ENCODE measurements at regions not wholly inside any gene's neighbourhood (a gene's known extent, or its start where the extent isn't known, plus 50 kb on each side); places are given as distances from the start of the nearest gene placed in this dataset.

GRCh38 chr2:226584518-226585055, 215.0 kb downstream of the IRS1 start (continued):
- TF ChIP-seq ARNTL (CRISPR knock-in tag; IDR thresholded peaks at IDR 0.05), result no peak
- TF ChIP-seq MAFK (conservative IDR thresholded peaks at IDR 0.05 in 1 of 2, IDR thresholded peaks at IDR 0.05 in 1 of 2; ENCODE audit: low read length in 2 of 2), result 0 out of 4 replicates have a peak, but pooled peaks have one; percentile 4 to 35
- TF ChIP-seq ZNF746 (CRISPR knock-in tag; IDR thresholded peaks at IDR 0.05), result no peak
- TF ChIP-seq PAWR (CRISPR knock-in tag; IDR thresholded peaks at IDR 0.05; ENCODE audit: borderline replicate concordance), result no peak
- no peak for TF ChIP-seq MAFG (CRISPR knock-in tag; IDR thresholded peaks at IDR 0.05)
- TF ChIP-seq ZBTB26 (CRISPR knock-in tag; IDR thresholded peaks at IDR 0.05; ENCODE audit: borderline replicate concordance), result no peak
- TF ChIP-seq MTF2 (CRISPR knock-in tag; IDR thresholded peaks at IDR 0.05; ENCODE audit: borderline replicate concordance), result no peak
- no peak for TF ChIP-seq PRDM15 (CRISPR knock-in tag; IDR thresholded peaks at IDR 0.05)
- TF ChIP-seq RFXANK (CRISPR knock-in tag; IDR thresholded peaks at IDR 0.05), result no peak
- TF ChIP-seq, protein P1, sequence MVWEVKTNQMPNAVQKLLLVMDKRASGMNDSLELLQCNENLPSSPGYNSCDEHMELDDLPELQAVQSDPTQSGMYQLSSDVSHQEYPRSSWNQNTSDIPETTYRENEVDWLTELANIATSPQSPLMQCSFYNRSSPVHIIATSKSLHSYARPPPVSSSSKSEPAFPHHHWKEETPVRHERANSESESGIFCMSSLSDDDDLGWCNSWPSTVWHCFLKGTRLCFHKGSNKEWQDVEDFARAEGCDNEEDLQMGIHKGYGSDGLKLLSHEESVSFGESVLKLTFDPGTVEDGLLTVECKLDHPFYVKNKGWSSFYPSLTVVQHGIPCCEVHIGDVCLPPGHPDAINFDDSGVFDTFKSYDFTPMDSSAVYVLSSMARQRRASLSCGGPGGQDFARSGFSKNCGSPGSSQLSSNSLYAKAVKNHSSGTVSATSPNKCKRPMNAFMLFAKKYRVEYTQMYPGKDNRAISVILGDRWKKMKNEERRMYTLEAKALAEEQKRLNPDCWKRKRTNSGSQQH (CRISPR knock-in tag; IDR thresholded peaks at IDR 0.05; ENCODE audit: low read depth), result no peak
- no peak for TF ChIP-seq FOXO4 (CRISPR knock-in tag; conservative IDR thresholded peaks at IDR 0.05)
- no peak for TF ChIP-seq THYN1 (CRISPR knock-in tag; IDR thresholded peaks at IDR 0.05; ENCODE audit: borderline replicate concordance, low read depth)
- TF ChIP-seq CENPT (CRISPR knock-in tag; IDR thresholded peaks at IDR 0.05; ENCODE audit: low read depth), result no peak
- TF ChIP-seq ZNF232 (CRISPR knock-in tag; IDR thresholded peaks at IDR 0.05; ENCODE audit: borderline replicate concordance), result no peak
- TF ChIP-seq MED8 (CRISPR knock-in tag; IDR thresholded peaks at IDR 0.05; ENCODE audit: insufficient replicate concordance), result no peak
- TF ChIP-seq KDM2A (CRISPR knock-in tag; IDR thresholded peaks at IDR 0.05; ENCODE audit: borderline replicate concordance, low read depth), result no peak
- TF ChIP-seq, protein P2, sequence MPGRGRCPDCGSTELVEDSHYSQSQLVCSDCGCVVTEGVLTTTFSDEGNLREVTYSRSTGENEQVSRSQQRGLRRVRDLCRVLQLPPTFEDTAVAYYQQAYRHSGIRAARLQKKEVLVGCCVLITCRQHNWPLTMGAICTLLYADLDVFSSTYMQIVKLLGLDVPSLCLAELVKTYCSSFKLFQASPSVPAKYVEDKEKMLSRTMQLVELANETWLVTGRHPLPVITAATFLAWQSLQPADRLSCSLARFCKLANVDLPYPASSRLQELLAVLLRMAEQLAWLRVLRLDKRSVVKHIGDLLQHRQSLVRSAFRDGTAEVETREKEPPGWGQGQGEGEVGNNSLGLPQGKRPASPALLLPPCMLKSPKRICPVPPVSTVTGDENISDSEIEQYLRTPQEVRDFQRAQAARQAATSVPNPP (CRISPR knock-in tag; IDR thresholded peaks at IDR 0.05), result no peak
- no peak for TF ChIP-seq NFIB (CRISPR knock-in tag; IDR thresholded peaks at IDR 0.05; ENCODE audit: borderline replicate concordance)
- no peak for TF ChIP-seq IRF2 (CRISPR knock-in tag; IDR thresholded peaks at IDR 0.05)
